ENCODE measurements at regions not wholly inside any gene's neighbourhood (a gene's known extent, or its start where the extent isn't known, plus 50 kb on each side); places are given as distances from the start of the nearest gene placed in this dataset.

DNA sequence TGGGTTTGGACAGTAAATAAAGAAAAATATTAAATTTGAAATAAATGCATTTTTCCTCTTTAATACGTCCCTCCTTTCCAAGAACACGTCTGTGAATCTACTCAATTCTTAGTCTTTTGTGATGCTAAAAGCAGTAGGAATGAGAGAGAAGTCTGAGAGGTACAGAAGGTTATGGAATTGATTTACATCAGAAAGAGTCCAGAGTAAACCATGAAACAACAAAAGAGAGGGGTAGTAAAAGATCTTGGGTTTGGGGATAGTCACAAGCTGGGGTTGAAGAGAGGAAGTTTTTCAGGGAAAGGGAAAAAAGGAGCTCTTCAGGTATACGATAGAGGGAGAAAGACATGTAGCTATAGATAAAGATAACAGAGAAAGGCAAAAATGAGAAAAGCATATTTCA lies 215.4 kb downstream of the RAB28 start:
- TF ChIP-seq, protein P1, sequence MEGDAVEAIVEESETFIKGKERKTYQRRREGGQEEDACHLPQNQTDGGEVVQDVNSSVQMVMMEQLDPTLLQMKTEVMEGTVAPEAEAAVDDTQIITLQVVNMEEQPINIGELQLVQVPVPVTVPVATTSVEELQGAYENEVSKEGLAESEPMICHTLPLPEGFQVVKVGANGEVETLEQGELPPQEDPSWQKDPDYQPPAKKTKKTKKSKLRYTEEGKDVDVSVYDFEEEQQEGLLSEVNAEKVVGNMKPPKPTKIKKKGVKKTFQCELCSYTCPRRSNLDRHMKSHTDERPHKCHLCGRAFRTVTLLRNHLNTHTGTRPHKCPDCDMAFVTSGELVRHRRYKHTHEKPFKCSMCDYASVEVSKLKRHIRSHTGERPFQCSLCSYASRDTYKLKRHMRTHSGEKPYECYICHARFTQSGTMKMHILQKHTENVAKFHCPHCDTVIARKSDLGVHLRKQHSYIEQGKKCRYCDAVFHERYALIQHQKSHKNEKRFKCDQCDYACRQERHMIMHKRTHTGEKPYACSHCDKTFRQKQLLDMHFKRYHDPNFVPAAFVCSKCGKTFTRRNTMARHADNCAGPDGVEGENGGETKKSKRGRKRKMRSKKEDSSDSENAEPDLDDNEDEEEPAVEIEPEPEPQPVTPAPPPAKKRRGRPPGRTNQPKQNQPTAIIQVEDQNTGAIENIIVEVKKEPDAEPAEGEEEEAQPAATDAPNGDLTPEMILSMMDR (IDR thresholded peaks at IDR 0.05; ENCODE audit: poor library complexity, severe bottlenecking): no peak
- TF ChIP-seq EZH2 (IDR thresholded peaks at IDR 0.05; ENCODE audit: borderline replicate concordance, insufficient read depth, low read length, poor library complexity, severe bottlenecking) (no peak), TAF1 (IDR thresholded peaks at IDR 0.05; ENCODE audit: low read depth) (no peak), POLR2AphosphoS5 (IDR thresholded peaks at IDR 0.05) (no peak)
- TF ChIP-seq, protein P2, sequence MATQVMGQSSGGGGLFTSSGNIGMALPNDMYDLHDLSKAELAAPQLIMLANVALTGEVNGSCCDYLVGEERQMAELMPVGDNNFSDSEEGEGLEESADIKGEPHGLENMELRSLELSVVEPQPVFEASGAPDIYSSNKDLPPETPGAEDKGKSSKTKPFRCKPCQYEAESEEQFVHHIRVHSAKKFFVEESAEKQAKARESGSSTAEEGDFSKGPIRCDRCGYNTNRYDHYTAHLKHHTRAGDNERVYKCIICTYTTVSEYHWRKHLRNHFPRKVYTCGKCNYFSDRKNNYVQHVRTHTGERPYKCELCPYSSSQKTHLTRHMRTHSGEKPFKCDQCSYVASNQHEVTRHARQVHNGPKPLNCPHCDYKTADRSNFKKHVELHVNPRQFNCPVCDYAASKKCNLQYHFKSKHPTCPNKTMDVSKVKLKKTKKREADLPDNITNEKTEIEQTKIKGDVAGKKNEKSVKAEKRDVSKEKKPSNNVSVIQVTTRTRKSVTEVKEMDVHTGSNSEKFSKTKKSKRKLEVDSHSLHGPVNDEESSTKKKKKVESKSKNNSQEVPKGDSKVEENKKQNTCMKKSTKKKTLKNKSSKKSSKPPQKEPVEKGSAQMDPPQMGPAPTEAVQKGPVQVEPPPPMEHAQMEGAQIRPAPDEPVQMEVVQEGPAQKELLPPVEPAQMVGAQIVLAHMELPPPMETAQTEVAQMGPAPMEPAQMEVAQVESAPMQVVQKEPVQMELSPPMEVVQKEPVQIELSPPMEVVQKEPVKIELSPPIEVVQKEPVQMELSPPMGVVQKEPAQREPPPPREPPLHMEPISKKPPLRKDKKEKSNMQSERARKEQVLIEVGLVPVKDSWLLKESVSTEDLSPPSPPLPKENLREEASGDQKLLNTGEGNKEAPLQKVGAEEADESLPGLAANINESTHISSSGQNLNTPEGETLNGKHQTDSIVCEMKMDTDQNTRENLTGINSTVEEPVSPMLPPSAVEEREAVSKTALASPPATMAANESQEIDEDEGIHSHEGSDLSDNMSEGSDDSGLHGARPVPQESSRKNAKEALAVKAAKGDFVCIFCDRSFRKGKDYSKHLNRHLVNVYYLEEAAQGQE (IDR thresholded peaks at IDR 0.05; ENCODE audit: borderline replicate concordance): no peak
